Neural progenitor cell (in vitro differentiated cells): ENCODE measurements at regions not wholly inside any gene's neighbourhood (a gene's known extent, or its start where the extent isn't known, plus 50 kb on each side); places are given as distances from the start of the nearest gene placed in this dataset.

Experiments used
- DNase-seq: peaks from one replicate; pipeline ENCODE4 v3.0.0-alpha.2; 2016; ENCODE audit warnings: low spot score
- H2AFZ ChIP-seq: fragments of 200-600 bp; sonication (generic); replicated peaks from 2 replicates; pipeline ENCODE4 v1.6.1; 2016; ENCODE audit warnings: antibody characterized with exemption
- H3F3A ChIP-seq: fragments of 200-600 bp; sonication (generic); 2 replicates; pipeline ENCODE4 v1.6.1; 2016; ENCODE audit warnings: antibody characterized with exemption, low read depth
- H3K27ac ChIP-seq: fragments of 200-600 bp; sonication (generic); 2 replicates; pipeline ENCODE4 v1.5.1; 2016; ENCODE audit warnings: mild to moderate bottlenecking
- H3K27me3 ChIP-seq: fragments of 200-600 bp; sonication (generic); 2 replicates; pipeline ENCODE4 v1.6.1; 2016; ENCODE audit warnings: mild to moderate bottlenecking, moderate library complexity
- H3K36me3 ChIP-seq: fragments of 200-600 bp; sonication (generic); 2 replicates; pipeline ENCODE4 v1.5.1; 2016
- H3K4me1 ChIP-seq: fragments of 200-600 bp; sonication (generic); 2 replicates; pipeline ENCODE4 v1.6.1; 2016; ENCODE audit warnings: mixed run types
- H3K4me2 ChIP-seq: fragments of 200-600 bp; sonication (generic); 2 replicates; pipeline ENCODE4 v1.6.1; 2016
- H3K4me3 ChIP-seq: fragments of 200-600 bp; sonication (generic); 2 replicates; pipeline ENCODE4 v1.5.1; 2016
- H3K79me2 ChIP-seq: fragments of 200-600 bp; sonication (generic); 2 replicates; pipeline ENCODE4 v1.6.1; 2016; ENCODE audit warnings: low read depth
- H3K9ac ChIP-seq: fragments of 200-600 bp; sonication (generic); 2 replicates; pipeline ENCODE4 v1.6.1; 2016
- H3K9me3 ChIP-seq: fragments of 200-600 bp; sonication (generic); 2 replicates; pipeline ENCODE4 v1.5.1; 2016; ENCODE audit warnings: low read depth
- H4K20me1 ChIP-seq: fragments of 200-600 bp; sonication (generic); 2 replicates; pipeline ENCODE4 v1.6.1; 2016; ENCODE audit warnings: low read depth
- H3K27ac Mint-ChIP-seq: 3 replicates; pipeline ENCODE4 v1.8.0; 2021; ENCODE audit warnings: mixed read lengths
- H3K27me3 Mint-ChIP-seq: 2 replicates; pipeline ENCODE4 v1.8.0; 2022; ENCODE audit warnings: low read depth, mild to moderate bottlenecking, inconsistent platforms, moderate library complexity, mixed read lengths; ENCODE audit not compliant: insufficient read depth
- H3K36me3 Mint-ChIP-seq: 3 replicates; pipeline ENCODE4 v1.8.0; 2021; ENCODE audit warnings: mixed read lengths
- H3K4me1 Mint-ChIP-seq: 3 replicates; pipeline ENCODE4 v1.8.0; 2021; ENCODE audit warnings: mixed read lengths
- H3K4me3 Mint-ChIP-seq: 3 replicates; pipeline ENCODE4 v1.8.0; 2021; ENCODE audit warnings: mild to moderate bottlenecking, moderate library complexity, mixed read lengths
- H3K9me3 Mint-ChIP-seq: 3 replicates; pipeline ENCODE4 v1.8.0; 2020; ENCODE audit warnings: mixed read lengths
- EZH2 ChIP-seq: fragments of 200-600 bp; sonication (generic); IDR thresholded peaks from 2 replicates; pipeline ENCODE4 v1.6.1; 2017; ENCODE audit warnings: antibody characterized with exemption, mild to moderate bottlenecking, moderate library complexity
- EZH2phosphoT487 ChIP-seq: fragments of 200-600 bp; sonication (generic); IDR thresholded peaks from 2 replicates; pipeline ENCODE4 v1.6.1; 2017; ENCODE audit warnings: antibody characterized with exemption
- TF ChIP-seq, protein P1 (sequence below): fragments of 200-600 bp; sonication (generic); IDR thresholded peaks from 2 replicates; pipeline ENCODE4 v1.5.1; 2017; ENCODE audit warnings: antibody characterized with exemption, mild to moderate bottlenecking

DNA sequence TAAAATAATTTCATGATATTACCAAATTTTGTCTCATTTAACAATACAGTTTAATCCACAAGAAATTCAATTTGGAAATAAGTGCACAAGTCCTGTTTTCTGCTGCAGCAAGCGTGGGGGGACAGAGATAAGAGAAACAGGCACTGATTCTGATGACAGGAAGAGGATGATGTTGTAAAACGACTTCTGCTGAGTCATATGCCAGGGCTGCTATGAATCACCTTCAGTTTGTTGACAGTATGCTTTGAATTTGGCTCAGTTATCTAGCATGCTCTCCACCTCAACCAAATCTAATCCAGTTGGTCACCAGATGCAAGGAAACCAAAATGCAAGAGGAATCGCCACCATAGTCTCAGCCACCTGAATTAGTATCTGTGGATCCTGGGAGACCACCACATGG lies 244.1 kb upstream of the MON1B start:
- H3K79me2 ChIP-seq = no peaks in the 10 kb centered on the region
- H3K4me3 ChIP-seq = no peak overlapping the region
- no peaks in the 10 kb centered on the region for H3K36me3 ChIP-seq
- H3K27ac ChIP-seq = no peak overlapping the region
- DNase-seq = no peak
- H3K36me3 Mint-ChIP-seq = no peaks in the 10 kb centered on the region
- no peak overlapping the region for H2AFZ ChIP-seq
- H3K27me3 Mint-ChIP-seq = peaks cover 2% of the 10 kb centered on the region
- no peaks in the 10 kb centered on the region for H3K27me3 ChIP-seq
- H3K4me3 Mint-ChIP-seq = no peak overlapping the region
- H3K4me1 Mint-ChIP-seq = no peaks in the 10 kb centered on the region
- no peaks in the 10 kb centered on the region for H3K9me3 Mint-ChIP-seq
- no peaks in the 10 kb centered on the region for H3K4me1 ChIP-seq
- no peaks in the 10 kb centered on the region for H3F3A ChIP-seq
- TF ChIP-seq EZH2 (no peak), EZH2phosphoT487 (no peak)
- TF ChIP-seq, protein P1, sequence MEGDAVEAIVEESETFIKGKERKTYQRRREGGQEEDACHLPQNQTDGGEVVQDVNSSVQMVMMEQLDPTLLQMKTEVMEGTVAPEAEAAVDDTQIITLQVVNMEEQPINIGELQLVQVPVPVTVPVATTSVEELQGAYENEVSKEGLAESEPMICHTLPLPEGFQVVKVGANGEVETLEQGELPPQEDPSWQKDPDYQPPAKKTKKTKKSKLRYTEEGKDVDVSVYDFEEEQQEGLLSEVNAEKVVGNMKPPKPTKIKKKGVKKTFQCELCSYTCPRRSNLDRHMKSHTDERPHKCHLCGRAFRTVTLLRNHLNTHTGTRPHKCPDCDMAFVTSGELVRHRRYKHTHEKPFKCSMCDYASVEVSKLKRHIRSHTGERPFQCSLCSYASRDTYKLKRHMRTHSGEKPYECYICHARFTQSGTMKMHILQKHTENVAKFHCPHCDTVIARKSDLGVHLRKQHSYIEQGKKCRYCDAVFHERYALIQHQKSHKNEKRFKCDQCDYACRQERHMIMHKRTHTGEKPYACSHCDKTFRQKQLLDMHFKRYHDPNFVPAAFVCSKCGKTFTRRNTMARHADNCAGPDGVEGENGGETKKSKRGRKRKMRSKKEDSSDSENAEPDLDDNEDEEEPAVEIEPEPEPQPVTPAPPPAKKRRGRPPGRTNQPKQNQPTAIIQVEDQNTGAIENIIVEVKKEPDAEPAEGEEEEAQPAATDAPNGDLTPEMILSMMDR = no peak
- no peaks in the 10 kb centered on the region for H3K9me3 ChIP-seq
- H3K9ac ChIP-seq = no peak overlapping the region
- H3K27ac Mint-ChIP-seq = no peak overlapping the region
- no peaks in the 10 kb centered on the region for H4K20me1 ChIP-seq
- H3K4me2 ChIP-seq = no peak overlapping the region

DNA sequence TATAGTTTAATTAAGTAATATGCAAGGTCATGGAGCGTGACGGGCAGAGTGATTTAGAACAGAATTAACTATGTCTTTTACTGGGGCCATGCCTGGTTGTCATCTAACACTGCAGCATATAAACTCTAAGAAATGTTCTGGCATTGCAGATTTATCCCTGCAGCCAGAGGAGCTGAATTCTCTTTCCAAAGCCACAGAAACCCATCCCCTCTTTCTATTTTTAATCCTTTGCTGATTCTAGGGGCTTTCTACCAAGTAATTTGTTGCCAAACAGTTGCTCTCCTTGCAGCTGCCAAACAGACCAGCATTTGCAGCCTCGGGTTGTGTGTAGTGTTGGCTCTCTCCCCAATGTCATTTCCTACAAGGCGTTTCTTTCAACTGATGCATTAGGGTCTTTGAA lies 243.2 kb upstream of the MON1B start:
- Mint-ChIP-seq H3K27me3 (peaks cover under 1% of the 10 kb centered on the region), H3K4me3 (no peak overlapping the region), H3K36me3 (no peaks in the 10 kb centered on the region), H3K9me3 (no peaks in the 10 kb centered on the region), H3K27ac (no peak overlapping the region), H3K4me1 (no peaks in the 10 kb centered on the region)
- H3K27me3 ChIP-seq = no peaks in the 10 kb centered on the region
- no peak for DNase-seq
- H3K27ac ChIP-seq = no peak overlapping the region
- H3K9me3 ChIP-seq = no peaks in the 10 kb centered on the region
- no peak overlapping the region for H2AFZ ChIP-seq
- no peaks in the 10 kb centered on the region for H3K36me3 ChIP-seq
- no peaks in the 10 kb centered on the region for H3F3A ChIP-seq
- no peak overlapping the region for H3K4me2 ChIP-seq
- no peak overlapping the region for H3K9ac ChIP-seq
- no peaks in the 10 kb centered on the region for H3K4me1 ChIP-seq
- no peak overlapping the region for H3K4me3 ChIP-seq
- no peaks in the 10 kb centered on the region for H4K20me1 ChIP-seq
- no peak for TF ChIP-seq EZH2phosphoT487
- TF ChIP-seq, protein P1 = no peak
- no peak for TF ChIP-seq EZH2
- no peaks in the 10 kb centered on the region for H3K79me2 ChIP-seq

DNA sequence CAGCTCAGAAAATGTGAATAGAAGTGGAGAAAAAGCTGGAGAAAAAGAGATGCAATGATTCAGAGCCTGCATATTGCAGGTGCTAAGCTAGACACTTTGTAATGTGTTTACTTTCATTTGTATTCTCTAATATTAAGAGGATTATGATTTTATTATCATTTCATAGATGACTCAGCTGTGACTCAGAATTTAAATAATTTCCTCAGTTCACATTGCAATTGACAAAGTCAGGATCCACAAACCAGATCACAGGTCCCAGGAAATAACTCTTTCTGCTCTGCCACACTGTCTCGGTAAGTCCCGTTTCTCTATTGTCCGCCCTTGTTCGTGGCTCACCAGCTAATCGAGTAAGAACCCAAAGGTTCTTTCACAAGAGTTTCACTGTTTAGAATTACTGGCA lies 235.4 kb upstream of the MON1B start:
- Histone ChIP-seq H3K36me3 (no peaks in the 10 kb centered on the region), H3K4me2 (no peak overlapping the region), H2AFZ (no peak overlapping the region), H4K20me1 (no peaks in the 10 kb centered on the region), H3K9me3 (no peaks in the 10 kb centered on the region), H3K27me3 (no peaks in the 10 kb centered on the region), H3K9ac (no peak overlapping the region), H3K4me3 (no peak overlapping the region), H3K79me2 (no peaks in the 10 kb centered on the region), H3F3A (no peaks in the 10 kb centered on the region), H3K4me1 (no peaks in the 10 kb centered on the region), H3K27ac (no peak overlapping the region)
- TF ChIP-seq EZH2phosphoT487 (no peak), EZH2 (no peak)
- TF ChIP-seq, protein P1 = no peak
- Mint-ChIP-seq H3K9me3 (no peaks in the 10 kb centered on the region), H3K27ac (no peak overlapping the region), H3K4me3 (no peak overlapping the region), H3K27me3 (no peaks in the 10 kb centered on the region), H3K4me1 (no peaks in the 10 kb centered on the region), H3K36me3 (no peaks in the 10 kb centered on the region)
- no peak for DNase-seq

DNA sequence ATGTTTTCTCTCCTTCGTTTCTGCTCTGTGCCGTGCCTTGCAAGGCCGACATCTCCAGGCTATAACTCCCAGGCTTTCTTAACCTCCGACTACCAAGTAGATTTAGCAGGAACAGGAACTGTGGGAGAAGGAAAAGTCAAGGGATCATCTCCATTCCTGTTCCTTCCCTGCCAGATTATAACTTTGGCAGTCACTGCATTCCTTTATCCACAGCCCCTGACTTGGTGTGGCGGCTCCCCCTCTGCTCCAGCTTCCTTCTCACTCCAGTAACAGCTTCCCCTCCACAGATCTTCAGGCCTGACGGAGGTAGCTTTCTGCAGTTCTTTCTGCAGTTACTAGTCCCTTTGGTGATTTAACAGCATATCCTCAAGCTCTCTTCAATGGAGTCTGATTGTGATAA lies 234.6 kb upstream of the MON1B start:
- no peak overlapping the region for H3K27ac ChIP-seq
- no peak overlapping the region for H3K27ac Mint-ChIP-seq
- H2AFZ ChIP-seq = peak overlapping the region; percentile 13
- no peaks in the 10 kb centered on the region for H3K4me1 ChIP-seq
- no peaks in the 10 kb centered on the region for H3K36me3 ChIP-seq
- H3K9me3 ChIP-seq = no peaks in the 10 kb centered on the region
- H3K4me3 ChIP-seq = no peak overlapping the region
- H3K4me3 Mint-ChIP-seq = no peak overlapping the region
- no peaks in the 10 kb centered on the region for H3K79me2 ChIP-seq
- H4K20me1 ChIP-seq = no peaks in the 10 kb centered on the region
- H3K27me3 ChIP-seq = no peaks in the 10 kb centered on the region
- no peaks in the 10 kb centered on the region for H3K4me1 Mint-ChIP-seq
- no peaks in the 10 kb centered on the region for H3K27me3 Mint-ChIP-seq
- H3K9ac ChIP-seq = no peak overlapping the region
- DNase-seq = no peak
- H3K36me3 Mint-ChIP-seq = no peaks in the 10 kb centered on the region
- H3F3A ChIP-seq = no peaks in the 10 kb centered on the region
- no peak for TF ChIP-seq EZH2phosphoT487
- H3K4me2 ChIP-seq = no peak overlapping the region
- no peaks in the 10 kb centered on the region for H3K9me3 Mint-ChIP-seq
